Kidney epithelial cell (primary cell): ENCODE measurements at regions not wholly inside any gene's neighbourhood (a gene's known extent, or its start where the extent isn't known, plus 50 kb on each side); places are given as distances from the start of the nearest gene placed in this dataset.

ENCODE experiments used
- DNase-seq: peaks from one replicate; pipeline ENCODE4 v3.0.0-alpha.2; 2010; ENCODE audit warnings: low read depth
- H3K27me3 ChIP-seq: 2 replicates; pipeline ENCODE4 v1.6.0; 2011; ENCODE audit warnings: low read length; ENCODE audit not compliant: control insufficient read depth, insufficient read depth
- H3K36me3 ChIP-seq: 2 replicates; pipeline ENCODE4 v1.5.1; 2011; ENCODE audit warnings: low read length; ENCODE audit not compliant: control insufficient read depth, insufficient read depth
- H3K4me3 ChIP-seq: 2 replicates; pipeline ENCODE4 v1.5.1; 2011; ENCODE audit warnings: low read depth, mild to moderate bottlenecking, control low read depth, low read length
- TF ChIP-seq, protein P1 (sequence below): IDR thresholded peaks from 2 replicates; pipeline ENCODE4 v1.5.1; 2011; ENCODE audit warnings: mild to moderate bottlenecking, moderate library complexity, low read length, control low read depth, inconsistent platforms; ENCODE audit not compliant: insufficient read depth, poor library complexity, severe bottlenecking

- Histone ChIP-seq H3K4me3 (no peak overlapping the region), H3K27me3 (no peaks in the 10 kb centered on the region), H3K36me3 (no peaks in the 10 kb centered on the region)
- no peak for DNase-seq
- TF ChIP-seq, protein P1, sequence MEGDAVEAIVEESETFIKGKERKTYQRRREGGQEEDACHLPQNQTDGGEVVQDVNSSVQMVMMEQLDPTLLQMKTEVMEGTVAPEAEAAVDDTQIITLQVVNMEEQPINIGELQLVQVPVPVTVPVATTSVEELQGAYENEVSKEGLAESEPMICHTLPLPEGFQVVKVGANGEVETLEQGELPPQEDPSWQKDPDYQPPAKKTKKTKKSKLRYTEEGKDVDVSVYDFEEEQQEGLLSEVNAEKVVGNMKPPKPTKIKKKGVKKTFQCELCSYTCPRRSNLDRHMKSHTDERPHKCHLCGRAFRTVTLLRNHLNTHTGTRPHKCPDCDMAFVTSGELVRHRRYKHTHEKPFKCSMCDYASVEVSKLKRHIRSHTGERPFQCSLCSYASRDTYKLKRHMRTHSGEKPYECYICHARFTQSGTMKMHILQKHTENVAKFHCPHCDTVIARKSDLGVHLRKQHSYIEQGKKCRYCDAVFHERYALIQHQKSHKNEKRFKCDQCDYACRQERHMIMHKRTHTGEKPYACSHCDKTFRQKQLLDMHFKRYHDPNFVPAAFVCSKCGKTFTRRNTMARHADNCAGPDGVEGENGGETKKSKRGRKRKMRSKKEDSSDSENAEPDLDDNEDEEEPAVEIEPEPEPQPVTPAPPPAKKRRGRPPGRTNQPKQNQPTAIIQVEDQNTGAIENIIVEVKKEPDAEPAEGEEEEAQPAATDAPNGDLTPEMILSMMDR = no peak
These were observed 1011.5 kb downstream of the PCDH19 start for GRCh38 chrX:99398545-99398944.

- no peak overlapping the region for H3K4me3 ChIP-seq
- H3K27me3 ChIP-seq = no peaks in the 10 kb centered on the region
- no peaks in the 10 kb centered on the region for H3K36me3 ChIP-seq
- no peak for DNase-seq
- TF ChIP-seq, protein P1 = no peak
These were observed 1012.2 kb downstream of the PCDH19 start for GRCh38 chrX:99397879-99398278.

DNA sequence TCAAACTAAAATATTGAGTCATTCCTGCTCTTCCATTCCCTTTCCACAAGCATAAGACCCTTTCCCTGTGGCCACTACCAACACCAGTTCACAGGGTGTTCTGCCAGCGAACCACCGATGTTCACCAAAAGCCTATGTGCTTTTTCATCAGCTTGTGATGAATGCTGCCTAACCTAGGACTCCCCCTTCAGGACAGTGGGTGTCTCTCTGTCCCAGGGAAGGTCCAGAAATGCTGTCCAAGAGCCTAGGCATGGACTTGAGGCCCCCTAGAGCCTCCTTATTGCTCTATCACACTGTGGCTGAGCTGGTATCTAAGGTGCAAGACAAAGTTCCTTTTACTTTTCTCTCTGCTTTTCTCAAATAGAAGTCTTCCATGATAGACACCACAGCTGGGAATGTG is 1015.6 kb downstream of the PCDH19 start:
- Histone ChIP-seq H3K4me3 (no peak overlapping the region), H3K27me3 (no peaks in the 10 kb centered on the region), H3K36me3 (no peaks in the 10 kb centered on the region)
- TF ChIP-seq, protein P1 = no peak
- DNase-seq = no peak

GRCh38 chrX:99384594-99385374 is 1025.3 kb downstream of the PCDH19 start:
- TF ChIP-seq, protein P1 = no peak
- Histone ChIP-seq H3K36me3 (no peaks in the 10 kb centered on the region), H3K4me3 (no peak overlapping the region), H3K27me3 (no peaks in the 10 kb centered on the region)
- DNase-seq = no peak

GRCh38 chrX:99383786-99384185 is 1026.3 kb downstream of the PCDH19 start:
- no peak for DNase-seq
- Histone ChIP-seq H3K36me3 (no peaks in the 10 kb centered on the region), H3K27me3 (no peaks in the 10 kb centered on the region), H3K4me3 (no peak overlapping the region)
- TF ChIP-seq, protein P1 = no peak

DNA sequence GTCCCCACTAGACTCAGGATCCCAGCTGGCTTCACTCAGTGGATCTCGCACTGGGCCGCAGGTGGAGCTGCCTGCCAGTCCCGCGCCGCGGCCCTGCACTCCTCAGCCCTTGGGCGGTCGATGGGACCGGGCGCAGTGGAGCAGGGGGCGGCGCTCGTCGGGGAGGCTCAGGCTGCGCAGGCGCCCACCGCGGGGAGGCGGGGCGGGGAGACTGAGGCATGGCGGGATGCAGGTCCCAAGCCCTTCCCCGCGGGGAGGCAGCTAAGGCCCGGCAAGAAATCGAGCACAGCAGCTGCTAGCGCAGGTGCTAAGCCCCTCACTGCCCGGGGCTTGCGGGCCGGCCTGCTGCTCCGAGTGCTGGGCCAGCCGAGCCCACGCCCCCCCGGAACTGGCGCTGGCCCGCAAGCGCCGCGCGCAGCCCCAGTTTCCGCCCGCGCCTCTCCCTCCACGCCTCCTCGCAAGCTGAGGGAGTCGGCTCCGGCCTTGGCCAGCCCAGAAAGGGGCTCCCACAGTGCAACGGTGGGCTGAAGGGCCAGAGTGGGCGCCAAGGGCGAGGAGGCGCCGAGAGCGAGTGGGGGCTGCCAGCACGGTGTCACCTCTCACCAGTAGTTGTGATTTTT is 1038.0 kb downstream of the PCDH19 start:
- TF ChIP-seq, protein P1 = no peak
- no peaks in the 10 kb centered on the region for H3K27me3 ChIP-seq
- no peak overlapping the region for H3K4me3 ChIP-seq
- no peaks in the 10 kb centered on the region for H3K36me3 ChIP-seq
- no peak for DNase-seq
